HCT116 (cell line): ENCODE measurements at regions not wholly inside any gene's neighbourhood (a gene's known extent, or its start where the extent isn't known, plus 50 kb on each side); places are given as distances from the start of the nearest gene placed in this dataset.

ENCODE experiments used
- ATAC-seq: fragments of 200-7000 bp; cut with Tn5 transposase; 2 replicates; pipeline ENCODE4 v1.9.1; 2020; ENCODE audit warnings: mild to moderate bottlenecking, moderate library complexity
- BruUV-seq: library from RNA; stranded (reverse); fragments of 400-500 nt; replicated peaks from 2 replicates; lab custom pipeline; 2021; lab: Mats Ljungman, UMichigan
- CTCF ChIA-PET: fragments of 300-600 bp; sonication (Branson Sonifier 250); formaldehyde crosslinking; loops from one replicate; lab custom pipeline; 2021; ENCODE audit warnings: antibody characterized with exemption; lab: Charles Lee
- POLR2A ChIA-PET: fragments of 300-600, 350-600 bp; sonication (Branson Sonifier 250); formaldehyde crosslinking; loops from one replicate; lab custom pipeline; 2021; ENCODE audit warnings: antibody characterized with exemption; lab: Charles Lee
- RAD21 ChIA-PET, 2 experiments: fragments of 300-600 bp; sonication (Branson Sonifier 250); formaldehyde crosslinking; loops; one replicate each; lab custom pipeline; 2023; ENCODE audit warnings: low total read pairs in 2 of 2; ENCODE audit not compliant: uncharacterized antibody in 2 of 2, unreplicated experiment in 2 of 2, low non-redundant PET in 1 of 2; lab: Charles Lee
- DNase-seq: peaks from one replicate; pipeline ENCODE4 v3.0.0-alpha.2; 2010; ENCODE audit warnings: low read depth, low spot score
- H2AFZ ChIP-seq: fragments of 200-600 bp; shearing (Covaris generic), sonication (generic); 2 replicates; pipeline ENCODE4 v1.6.1; 2017; ENCODE audit warnings: low read depth, mixed run types, mixed read lengths, antibody characterized with exemption, low read length; ENCODE audit not compliant: poor library complexity, severe bottlenecking
- H3K27ac ChIP-seq: 2 replicates; pipeline ENCODE4 v1.5.1; 2012; ENCODE audit warnings: low read depth, low read length
- H3K27me3 ChIP-seq: fragments of 200-600 bp; sonication (generic); 2 replicates; pipeline ENCODE4 v1.6.1; 2016; ENCODE audit warnings: mixed run types, low read length, mixed read lengths; ENCODE audit not compliant: insufficient read depth
- H3K36me3 ChIP-seq, 2 experiments: fragments of 200-500 bp in 1 of 2; fragments of 200-600 bp in 1 of 2; sonication (Bioruptor generic) in 1 of 2; sonication (generic) in 1 of 2; 2 replicates each; pipeline versions ENCODE4 v1.5.1 to v1.6.1; 2014 to 2016; ENCODE audit warnings: low read length in 2 of 2, inconsistent platforms in 1 of 2, mixed read lengths in 1 of 2, mixed run types in 1 of 2; ENCODE audit not compliant: insufficient read depth in 2 of 2, control insufficient read depth in 1 of 2
- H3K4me1 ChIP-seq, 2 experiments: fragments of 200-600 bp in 1 of 2; sonication (generic) in 1 of 2; 2 replicates each; pipeline versions ENCODE4 v1.5.1 to v1.6.1; 2012 to 2017; ENCODE audit warnings: low read length in 2 of 2, inconsistent platforms in 1 of 2, mild to moderate bottlenecking in 1 of 2, mixed read lengths in 1 of 2, mixed run types in 1 of 2, moderate library complexity in 1 of 2; ENCODE audit not compliant: insufficient read depth in 2 of 2, control insufficient read depth in 1 of 2
- H3K4me2 ChIP-seq: fragments of 200-600 bp; sonication (generic); 2 replicates; pipeline ENCODE4 v1.6.1; 2017; ENCODE audit warnings: mixed run types, low read length, mixed read lengths
- H3K4me3 ChIP-seq, 2 experiments: fragments of 200-600 bp in 1 of 2; sonication (generic) in 1 of 2; replicated peaks in 1 of 2; 2 replicates each; pipeline ENCODE4 v1.5.1; 2011 to 2016; ENCODE audit warnings: low read length in 2 of 2, control low read depth in 1 of 2, low read depth in 1 of 2, mild to moderate bottlenecking in 1 of 2, mixed read lengths in 1 of 2, mixed run types in 1 of 2
- H3K79me2 ChIP-seq: fragments of 200-600 bp; sonication (generic); 2 replicates; pipeline ENCODE4 v1.6.1; 2017; ENCODE audit warnings: mild to moderate bottlenecking, mixed run types, low read length, moderate library complexity, mixed read lengths; ENCODE audit not compliant: insufficient read depth
- H3K9ac ChIP-seq: fragments of 200-600 bp; sonication (generic); 2 replicates; pipeline ENCODE4 v1.6.1; 2016; ENCODE audit warnings: low read length, mixed read lengths
- H3K9me2 ChIP-seq: fragments of 200-600 bp; sonication (generic), shearing (Covaris generic); 2 replicates; pipeline ENCODE4 v1.6.1; 2017; ENCODE audit warnings: mixed run types, mild to moderate bottlenecking, moderate library complexity; ENCODE audit not compliant: insufficient read depth
- H3K9me3 ChIP-seq, 2 experiments: fragments of 200-500 bp in 1 of 2; fragments of 200-600 bp in 1 of 2; sonication (Bioruptor generic) in 1 of 2; sonication (generic) in 1 of 2; 2 replicates each; pipeline ENCODE4 v1.6.1; 2014 to 2017; ENCODE audit warnings: low read length in 2 of 2, mixed read lengths in 2 of 2, inconsistent platforms in 1 of 2, low read depth in 1 of 2, mild to moderate bottlenecking in 1 of 2, mixed run types in 1 of 2, moderate library complexity in 1 of 2; ENCODE audit not compliant: control insufficient read depth in 1 of 2, insufficient read depth in 1 of 2
- H4K20me1 ChIP-seq: fragments of 200-600 bp; sonication (generic), shearing (Covaris generic); 2 replicates; pipeline ENCODE4 v1.6.1; 2017; ENCODE audit warnings: mixed run types, mild to moderate bottlenecking, moderate library complexity; ENCODE audit not compliant: insufficient read depth
- CEBPB ChIP-seq: IDR thresholded peaks from 2 replicates; pipeline ENCODE4 v1.6.1; 2012; ENCODE audit warnings: low read depth
- EZH2phosphoT487 ChIP-seq: fragments of 200-600 bp; IDR thresholded peaks from 2 replicates; pipeline ENCODE4 v1.6.1; 2018; ENCODE audit warnings: antibody characterized with exemption, borderline replicate concordance
- RAD21 ChIP-seq: IDR thresholded peaks from 2 replicates; pipeline ENCODE4 v1.6.1; 2012; ENCODE audit warnings: low read depth, mild to moderate bottlenecking
- intact Hi-C: fragments of 100-400 bp; cut with micrococcal nuclease; formaldehyde crosslinking; loops from 2 replicates; pipeline ENCODE4 v1.10.0; 2022

GRCh38 chr13:78145276-78145675 is 226.6 kb upstream of the EDNRB start:
- intact Hi-C loops = no loop called here
- BruUV-seq = no TSS peak
- no peak overlapping the region for H3K4me2 ChIP-seq
- no peaks in the 10 kb centered on the region for H3K9me2 ChIP-seq
- RAD21 ChIA-PET = no interaction called here
- no peaks in the 10 kb centered on the region for H3K27me3 ChIP-seq
- no peaks in the 10 kb centered on the region for H3K4me1 ChIP-seq
- no peak overlapping the region for H3K9ac ChIP-seq
- no peak overlapping the region for H2AFZ ChIP-seq
- no peak for DNase-seq
- CTCF ChIA-PET = interaction anchor here (1.5 kb wide), 1 partner anchor 24 kb away, joined by 4 read pairs; no protein-coding TSS in a partner anchor
- TF ChIP-seq CEBPB = no peak
- TF ChIP-seq EZH2phosphoT487 = no peak
- H4K20me1 ChIP-seq = no peaks in the 10 kb centered on the region
- H3K79me2 ChIP-seq = no peaks in the 10 kb centered on the region
- no peak for ATAC-seq
- H3K9me3 ChIP-seq = 0 out of 4 replicates have a peak, but pooled peaks cover 0 to 9% of the 10 kb centered on the region in 2 experiments
- no peak overlapping the region for H3K4me3 ChIP-seq
- no peak overlapping the region for H3K27ac ChIP-seq
- H3K36me3 ChIP-seq = no peaks in the 10 kb centered on the region
- POLR2A ChIA-PET = no interaction called here

- Histone ChIP-seq H3K9me2 (no peaks in the 10 kb centered on the region), H3K4me2 (no peak overlapping the region), H3K36me3 (no peaks in the 10 kb centered on the region), H3K9me3 (no peaks in the 10 kb centered on the region), H3K9ac (no peak overlapping the region), H3K4me1 (no peaks in the 10 kb centered on the region), H3K79me2 (no peaks in the 10 kb centered on the region), H3K27me3 (no peaks in the 10 kb centered on the region), H3K27ac (no peak overlapping the region), H4K20me1 (no peaks in the 10 kb centered on the region), H2AFZ (no peak overlapping the region), H3K4me3 (no peak overlapping the region)
- no peak for TF ChIP-seq RAD21
- no peak for TF ChIP-seq EZH2phosphoT487
- intact Hi-C loops = loop anchor here (5.0 to 10.0 kb wide), 3 partner anchors 565 to 1403 kb away; no protein-coding TSS in a partner anchor
- DNase-seq = no peak
- no TSS peak for BruUV-seq
- ChIA-PET CTCF (no interaction called here), RAD21 (no interaction called here), POLR2A (no interaction called here)
- no peak for ATAC-seq
These were observed 221.1 kb upstream of the EDNRB start for GRCh38 chr13:78139765-78140164.
